Astrocyte of the cerebellum (primary cell): ENCODE measurements at regions not wholly inside any gene's neighbourhood (a gene's known extent, or its start where the extent isn't known, plus 50 kb on each side); places are given as distances from the start of the nearest gene placed in this dataset.

ENCODE experiments used
- DNase-seq: peaks from one replicate; pipeline ENCODE4 v3.0.0-alpha.2; 2011; ENCODE audit warnings: low read depth
- H3K4me3 ChIP-seq: 2 replicates; pipeline ENCODE4 v1.5.1; 2011; ENCODE audit warnings: mild to moderate bottlenecking, low read depth, low read length, moderate library complexity
- CTCF ChIP-seq: IDR thresholded peaks from 2 replicates; pipeline ENCODE4 v1.5.1; 2012; ENCODE audit warnings: low read length, low read depth, moderate library complexity, mild to moderate bottlenecking; ENCODE audit errors: missing control alignments
- in situ Hi-C: cut with HindIII; loops from 2 replicates; pipeline ENCODE4 v1.10.0; 2017; ENCODE audit warnings: low sequenced_read_pairs

DNA sequence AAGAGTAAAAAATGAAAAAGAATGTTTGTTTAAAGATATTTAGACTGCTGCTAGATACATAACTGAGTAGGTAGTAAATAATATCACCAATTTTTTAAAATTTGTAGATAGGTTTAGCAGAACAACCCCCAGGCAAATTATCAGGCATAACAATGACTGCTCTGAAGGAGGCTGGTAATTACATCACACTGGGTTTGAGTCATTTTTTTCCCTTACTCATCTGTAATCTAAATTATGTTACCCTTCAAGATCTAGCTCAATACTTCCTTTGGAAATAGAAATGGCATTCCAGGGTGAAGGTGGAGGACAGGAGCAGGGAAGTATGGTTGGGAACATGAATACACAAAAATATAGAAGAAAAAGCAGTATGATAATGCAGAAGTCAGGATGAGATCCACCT lies 431.6 kb upstream of the MAOA start:
- in situ Hi-C loops = no loop called here

GRCh38 chrX:43225626-43226328 lies 430.3 kb upstream of the MAOA start:
- in situ Hi-C loops = no loop called here
- DNase-seq = no peak
- TF ChIP-seq CTCF = no peak
- no peak overlapping the region for H3K4me3 ChIP-seq

More for the DNA sequence above, 431.6 kb upstream of the MAOA start:
- H3K4me3 ChIP-seq = no peak overlapping the region
- no peak for TF ChIP-seq CTCF
- DNase-seq = no peak

- in situ Hi-C loops = no loop called here
- no peak for TF ChIP-seq CTCF
- H3K4me3 ChIP-seq = no peak overlapping the region
- no peak for DNase-seq
These were observed 417.6 kb upstream of the MAOA start for GRCh38 chrX:43238461-43238945.

DNA sequence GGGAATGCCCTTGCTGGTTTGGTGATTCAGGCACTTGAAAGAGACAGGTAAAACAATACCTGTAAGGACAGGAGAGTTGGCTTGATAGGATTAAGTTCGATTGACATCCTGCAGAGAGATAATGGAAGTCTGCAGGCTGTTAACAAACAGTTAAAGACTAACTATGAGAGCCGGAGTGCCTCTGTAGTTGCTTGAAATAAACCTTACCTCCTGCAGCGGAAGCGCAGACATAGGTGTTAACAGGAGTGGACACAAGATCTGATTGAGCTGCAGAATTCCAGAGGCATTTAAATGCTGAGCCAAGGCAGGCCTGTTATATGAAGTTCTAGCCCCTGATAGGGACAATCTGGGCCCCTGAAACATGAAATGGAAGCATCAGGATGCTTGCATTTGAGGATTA lies 416.7 kb upstream of the MAOA start:
- in situ Hi-C loops = no loop called here
- TF ChIP-seq CTCF = no peak
- DNase-seq = no peak
- no peak overlapping the region for H3K4me3 ChIP-seq

DNA sequence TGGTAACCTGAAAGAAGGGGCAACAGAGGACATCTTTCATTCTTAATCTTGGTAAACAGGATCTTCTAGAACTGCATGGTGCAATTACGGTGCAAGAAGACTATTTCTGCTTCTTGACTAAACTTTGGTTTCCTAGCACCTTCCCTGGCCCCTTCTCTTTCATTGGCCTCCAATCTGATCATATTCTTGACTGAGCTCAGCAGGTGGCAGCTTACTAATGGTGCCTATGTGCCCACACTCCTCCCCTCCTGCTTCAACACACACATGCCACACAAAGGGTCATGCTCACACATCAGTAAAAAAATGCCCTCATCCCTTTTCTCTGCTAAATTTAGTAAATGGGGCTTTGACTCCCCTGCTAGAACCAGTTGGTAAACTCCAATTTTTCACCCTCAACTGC lies 400.5 kb upstream of the MAOA start:
- TF ChIP-seq CTCF = no peak
- H3K4me3 ChIP-seq = no peak overlapping the region
- in situ Hi-C loops = no loop called here
- no peak for DNase-seq

- no peak for TF ChIP-seq CTCF
- H3K4me3 ChIP-seq = no peak overlapping the region
- in situ Hi-C loops = no loop called here
- DNase-seq = no peak
These were observed 389.6 kb upstream of the MAOA start for GRCh38 chrX:43266487-43266886.

DNA sequence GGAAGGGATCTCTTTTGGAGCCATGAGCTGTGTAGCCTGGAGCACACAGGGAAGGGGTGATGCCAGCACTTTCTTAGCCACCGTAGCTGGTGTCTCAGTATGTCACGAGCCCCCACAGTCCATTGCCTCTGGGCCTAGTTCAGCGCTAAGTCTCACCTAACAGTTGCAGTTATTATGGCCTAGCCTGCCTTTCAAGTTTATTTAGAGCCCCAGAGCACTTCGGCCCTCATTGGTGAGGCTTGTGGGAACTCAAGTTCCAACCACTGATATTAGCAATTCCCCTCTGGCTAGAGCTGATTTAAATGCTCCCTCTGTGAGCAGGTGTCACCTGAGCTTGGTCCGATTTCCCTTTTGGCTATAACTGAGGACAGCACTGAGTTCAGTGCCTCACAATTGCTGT lies 388.4 kb upstream of the MAOA start:
- no peak overlapping the region for H3K4me3 ChIP-seq
- no peak for TF ChIP-seq CTCF
- in situ Hi-C loops = no loop called here
- DNase-seq = no peak
